Peyer's patch (tissue), 4 donors: ENCODE measurements at regions not wholly inside any gene's neighbourhood (a gene's known extent, or its start where the extent isn't known, plus 50 kb on each side); places are given as distances from the start of the nearest gene placed in this dataset.
"Not testable (repeated sequence)": the region's sequence is repeated elsewhere in the genome, so short reads cannot be mapped to it uniquely, and the experiment has no call there.

Source experiments
- CTCF ChIP-seq, 6 experiments: fragments of 450-650 bp in 4 of 6; fragments of 200-600 bp in 2 of 6; sonication (generic) in 1 of 6; IDR thresholded peaks; one replicate each; pipeline ENCODE4 v1.5.1; 2017 to 2019; ENCODE audit warnings: antibody characterized with exemption in 6 of 6, mild to moderate bottlenecking in 3 of 6, moderate library complexity in 1 of 6
- POLR2A ChIP-seq, 2 donors: fragments of 450-650 bp; IDR thresholded peaks; one replicate each; pipeline ENCODE4 v1.5.1; 2017; ENCODE audit warnings: antibody characterized with exemption in 2 of 2, mild to moderate bottlenecking in 2 of 2, moderate library complexity in 2 of 2

- TF ChIP-seq CTCF, POLR2A (IDR thresholded peaks at IDR 0.05): not testable (repeated sequence)
Observed at GRCh38 chr7:84916973-84917372, 269.9 kb downstream of the SEMA3D start.
